Gastrocnemius medialis (tissue), 4 donors: ENCODE measurements at regions not wholly inside any gene's neighbourhood (a gene's known extent, or its start where the extent isn't known, plus 50 kb on each side); places are given as distances from the start of the nearest gene placed in this dataset.

Source experiments
- ATAC-seq, 2 donors: fragments of 150-250 bp; one replicate each; pipeline ENCODE4 v1.9.1; 2016
- DNase-seq, 2 donors: peaks; one replicate each; pipeline ENCODE4 v3.0.0-alpha.2; 2019
- H3K27ac ChIP-seq, 4 donors: fragments of 200-600 bp; sonication (generic); 1 replicate in 1 of 4; 2 replicates in 3 of 4; pipeline ENCODE4 v1.5.1; 2016 to 2018; ENCODE audit warnings: mild to moderate bottlenecking in 2 of 4, moderate library complexity in 1 of 4
- H3K27me3 ChIP-seq, 3 donors: fragments of 200-600 bp; sonication (generic) in 2 of 3; 1 replicate in 1 of 3; 2 replicates in 2 of 3; pipeline versions ENCODE4 v1.5.1 to v1.6.0; 2016 to 2019; ENCODE audit warnings: mild to moderate bottlenecking in 1 of 3, moderate library complexity in 1 of 3
- H3K36me3 ChIP-seq, 2 donors: fragments of 200-600 bp; sonication (generic) in 1 of 2; one replicate each; pipeline ENCODE4 v1.5.1; 2017 to 2018
- H3K4me1 ChIP-seq, 2 donors: fragments of 200-600 bp; sonication (generic) in 1 of 2; one replicate each; pipeline ENCODE4 v1.5.1; 2016 to 2017; ENCODE audit warnings: mild to moderate bottlenecking in 2 of 2
- H3K4me3 ChIP-seq, 4 donors: fragments of 200-600 bp; sonication (generic) in 3 of 4; 1 replicate in 1 of 4; 2 replicates in 3 of 4; pipeline ENCODE4 v1.5.1; 2016 to 2019; ENCODE audit warnings: mild to moderate bottlenecking in 2 of 4
- H3K9me3 ChIP-seq, 3 donors: fragments of 200-600 bp; sonication (generic) in 2 of 3; 1 replicate in 1 of 3; 2 replicates in 2 of 3; pipeline ENCODE4 v1.5.1; 2016 to 2019
- CTCF ChIP-seq, 5 experiments: fragments of 450-650 bp in 3 of 5; fragments of 200-600 bp in 2 of 5; sonication (generic) in 2 of 5; IDR thresholded peaks in 4 of 5; conservative IDR thresholded peaks in 1 of 5; 1 replicate in 4 of 5; 2 replicates in 1 of 5; pipeline ENCODE4 v1.5.1; 2016 to 2019; ENCODE audit warnings: antibody characterized with exemption in 5 of 5, mild to moderate bottlenecking in 3 of 5, moderate library complexity in 3 of 5
- POLR2A ChIP-seq, 2 donors: fragments of 450-650 bp; IDR thresholded peaks; one replicate each; pipeline ENCODE4 v1.6.1; 2017; ENCODE audit warnings: antibody characterized with exemption in 2 of 2, mild to moderate bottlenecking in 2 of 2, moderate library complexity in 2 of 2
- in situ Hi-C, 4 donors: fragments of 200-750 bp; cut with MboI; loops; one replicate each; pipeline versions ENCODE4 v1.15.0 to v1.8.0; 2017; ENCODE audit warnings: low sequenced_read_pairs in 4 of 4
- intact Hi-C: fragments of 100-400 bp; cut with DNase I; formaldehyde crosslinking; loops from one replicate; pipeline ENCODE4 v1.15.1; 2023; ENCODE audit warnings: low total_unique reads

GRCh38 chr12:28948685-28949084 is 200.4 kb upstream of the FAR2 start:
- Histone ChIP-seq H3K4me3 (no peak overlapping the region), H3K27ac (no peak overlapping the region), H3K27me3 (no peaks in the 10 kb centered on the region), H3K4me1 (no peaks in the 10 kb centered on the region), H3K36me3 (no peaks in the 10 kb centered on the region), H3K9me3 (no peaks in the 10 kb centered on the region)
- DNase-seq: no peak
- ATAC-seq: no peak
- intact Hi-C loops (no loop called here), in situ Hi-C loops (no loop called here)
- TF ChIP-seq POLR2A (IDR thresholded peaks at IDR 0.05) (no peak), CTCF (IDR thresholded peaks at IDR 0.05 in 4 of 5, conservative IDR thresholded peaks at IDR 0.05 in 1 of 5) (no peak)

GRCh38 chr12:28949184-28949583 is 199.9 kb upstream of the FAR2 start:
- Histone ChIP-seq H3K27me3 (no peaks in the 10 kb centered on the region), H3K4me3 (no peak overlapping the region), H3K27ac (no peak overlapping the region), H3K9me3 (no peaks in the 10 kb centered on the region), H3K4me1 (no peaks in the 10 kb centered on the region), H3K36me3 (no peaks in the 10 kb centered on the region)
- in situ Hi-C loops: no loop called here
- ATAC-seq (no peak), DNase-seq (no peak)
- intact Hi-C loops: no loop called here
- TF ChIP-seq POLR2A (IDR thresholded peaks at IDR 0.05) (no peak), CTCF (IDR thresholded peaks at IDR 0.05 in 4 of 5, conservative IDR thresholded peaks at IDR 0.05 in 1 of 5) (no peak)

- H3K4me1 ChIP-seq: no peaks in the 10 kb centered on the region
- TF ChIP-seq CTCF (IDR thresholded peaks at IDR 0.05 in 4 of 5, conservative IDR thresholded peaks at IDR 0.05 in 1 of 5): no peak
- no peak for TF ChIP-seq POLR2A (IDR thresholded peaks at IDR 0.05)
- no peaks in the 10 kb centered on the region for H3K36me3 ChIP-seq
- ATAC-seq: no peak
- no peak overlapping the region for H3K4me3 ChIP-seq
- in situ Hi-C loops (no loop called here), intact Hi-C loops (no loop called here)
- H3K27me3 ChIP-seq: no peaks in the 10 kb centered on the region
- H3K27ac ChIP-seq: no peak overlapping the region
- DNase-seq: no peak
- H3K9me3 ChIP-seq: no peaks in the 10 kb centered on the region
These were observed 199.0 kb upstream of the FAR2 start for GRCh38 chr12:28950049-28950448.

- Histone ChIP-seq H3K27ac (no peak overlapping the region), H3K9me3 (no peaks in the 10 kb centered on the region), H3K36me3 (no peaks in the 10 kb centered on the region), H3K27me3 (no peaks in the 10 kb centered on the region), H3K4me3 (no peak overlapping the region), H3K4me1 (no peaks in the 10 kb centered on the region)
- TF ChIP-seq CTCF (IDR thresholded peaks at IDR 0.05 in 4 of 5, conservative IDR thresholded peaks at IDR 0.05 in 1 of 5) (no peak), POLR2A (IDR thresholded peaks at IDR 0.05) (no peak)
- in situ Hi-C loops (no loop called here), intact Hi-C loops (no loop called here)
- ATAC-seq: no peak
- no peak for DNase-seq
These were observed 197.1 kb upstream of the FAR2 start for GRCh38 chr12:28951935-28952334.

- H3K9me3 ChIP-seq: no peaks in the 10 kb centered on the region
- no peak for TF ChIP-seq POLR2A (IDR thresholded peaks at IDR 0.05)
- no peak overlapping the region for H3K27ac ChIP-seq
- H3K4me3 ChIP-seq: no peak overlapping the region
- no peaks in the 10 kb centered on the region for H3K36me3 ChIP-seq
- no peaks in the 10 kb centered on the region for H3K27me3 ChIP-seq
- ATAC-seq: no peak
- DNase-seq: no peak
- in situ Hi-C loops (no loop called here), intact Hi-C loops (no loop called here)
- H3K4me1 ChIP-seq: no peaks in the 10 kb centered on the region
These were observed 194.7 kb upstream of the FAR2 start for GRCh38 chr12:28954333-28954732.
